Keratinocyte (primary cell): ENCODE measurements at regions not wholly inside any gene's neighbourhood (a gene's known extent, or its start where the extent isn't known, plus 50 kb on each side); places are given as distances from the start of the nearest gene placed in this dataset.

Source experiments
- DNase-seq: peaks from one replicate; pipeline ENCODE4 v3.0.0-alpha.2; 2011; ENCODE audit warnings: low read depth, missing footprints, low spot score
- FAIRE-seq: peaks from 2 replicates; lab custom pipeline; 2011; peaks lifted over from hg19 to GRCh38; lab: Jason Lieb, UNC
- H2AFZ ChIP-seq: 2 replicates; pipeline ENCODE4 v1.6.0; 2012; ENCODE audit warnings: low read length, control low read depth, inconsistent platforms; ENCODE audit not compliant: control insufficient read depth
- H3K27ac ChIP-seq: 2 replicates; pipeline ENCODE4 v1.5.1; 2011; ENCODE audit warnings: low read length; ENCODE audit not compliant: control insufficient read depth, insufficient read depth
- H3K27me3 ChIP-seq: 3 replicates; pipeline ENCODE4 v1.6.0; 2011; ENCODE audit warnings: low read length; ENCODE audit not compliant: control insufficient read depth, insufficient read depth; ENCODE audit errors: extremely low read depth
- H3K36me3 ChIP-seq, 2 experiments: 2 replicates in 1 of 2; 3 replicates in 1 of 2; pipeline ENCODE4 v1.5.1; 2011; ENCODE audit warnings: low read length in 2 of 2, mild to moderate bottlenecking in 1 of 2; ENCODE audit not compliant: control insufficient read depth in 2 of 2, insufficient read depth in 2 of 2; ENCODE audit errors: extremely low read depth in 1 of 2
- H3K4me1 ChIP-seq: 3 replicates; pipeline ENCODE4 v1.5.1; 2011; ENCODE audit warnings: low read length; ENCODE audit not compliant: control insufficient read depth, insufficient read depth; ENCODE audit errors: extremely low read depth
- H3K4me2 ChIP-seq: 3 replicates; pipeline ENCODE4 v1.6.0; 2011; ENCODE audit warnings: low read depth, low read length; ENCODE audit not compliant: control insufficient read depth, insufficient read depth; ENCODE audit errors: extremely low read depth
- H3K4me3 ChIP-seq, 3 experiments: fragments of 200-600 bp in 1 of 3; sonication (generic) in 1 of 3; 2 replicates in 2 of 3; 3 replicates in 1 of 3; pipeline ENCODE4 v1.5.1; 2011 to 2016; ENCODE audit warnings: low read length in 3 of 3, mild to moderate bottlenecking in 3 of 3, control low read depth in 2 of 3, inconsistent platforms in 1 of 3, low read depth in 1 of 3, mixed read lengths in 1 of 3, mixed run types in 1 of 3, moderate library complexity in 1 of 3; ENCODE audit not compliant: control insufficient read depth in 2 of 3, insufficient read depth in 2 of 3; ENCODE audit errors: extremely low read depth in 1 of 3
- H3K79me2 ChIP-seq: 2 replicates; pipeline ENCODE4 v1.6.0; 2012; ENCODE audit warnings: low read length; ENCODE audit not compliant: control insufficient read depth, insufficient read depth
- H3K9ac ChIP-seq: 3 replicates; pipeline ENCODE4 v1.6.0; 2011; ENCODE audit warnings: low read length; ENCODE audit not compliant: control insufficient read depth, insufficient read depth; ENCODE audit errors: extremely low read depth
- H3K9me1 ChIP-seq: 3 replicates; pipeline ENCODE4 v1.6.0; 2011; ENCODE audit warnings: low read length; ENCODE audit not compliant: control insufficient read depth, insufficient read depth; ENCODE audit errors: extremely low read depth
- H3K9me3 ChIP-seq: 2 replicates; pipeline ENCODE4 v1.5.1; 2012; ENCODE audit warnings: low read depth, low read length; ENCODE audit not compliant: control insufficient read depth
- H4K20me1 ChIP-seq: 3 replicates; pipeline ENCODE4 v1.6.0; 2011; ENCODE audit warnings: low read length; ENCODE audit not compliant: control insufficient read depth, insufficient read depth; ENCODE audit errors: extremely low read depth
- CTCF ChIP-seq, 3 experiments: IDR thresholded peaks in 1 of 3; conservative IDR thresholded peaks in 1 of 3; optimal IDR thresholded peaks in 1 of 3; 2 replicates in 2 of 3; 3 replicates in 1 of 3; pipeline versions ENCODE3 to v1.5.1; 2011; ENCODE audit warnings: low read length in 3 of 3, mild to moderate bottlenecking in 3 of 3, moderate library complexity in 2 of 3, control low read depth in 1 of 3, inconsistent platforms in 1 of 3; ENCODE audit not compliant: insufficient read depth in 2 of 3; ENCODE audit errors: extremely low read depth in 1 of 3
- EZH2 ChIP-seq: IDR thresholded peaks from one replicate; pipeline ENCODE4 v1.6.1; 2012; ENCODE audit warnings: inconsistent platforms, mild to moderate bottlenecking, low read length, moderate library complexity
- dilution Hi-C: fragments of 300-500 bp; cut with MboI; formaldehyde crosslinking; loops from one replicate; pipeline ENCODE4 v1.7.0; 2020; ENCODE audit warnings: low sequenced_read_pairs; ENCODE audit not compliant: extremely low pct_ligation_motif_present

GRCh38 chr3:73141525-73141924, 80.1 kb downstream of the EBLN2 start:
- Histone ChIP-seq H3K27ac (no peak overlapping the region), H3K27me3 (no peaks in the 10 kb centered on the region), H3K36me3 (no peaks in the 10 kb centered on the region), H4K20me1 (no peaks in the 10 kb centered on the region), H2AFZ (no peak overlapping the region), H3K9me1 (no peaks in the 10 kb centered on the region), H3K9me3 (no peaks in the 10 kb centered on the region), H3K79me2 (no peaks in the 10 kb centered on the region), H3K4me2 (no peak overlapping the region), H3K4me1 (no peaks in the 10 kb centered on the region), H3K9ac (no peak overlapping the region), H3K4me3 (no peak overlapping the region)
- DNase-seq: no peak
- dilution Hi-C loops: no loop called here
- no peak for TF ChIP-seq EZH2
- no peak for TF ChIP-seq CTCF (optimal IDR thresholded peaks at IDR 0.05 in 1 of 3, IDR thresholded peaks at IDR 0.05 in 1 of 3, conservative IDR thresholded peaks at IDR 0.05 in 1 of 3; ENCODE audit: extremely low read depth in 1 of 3, insufficient read depth in 2 of 3, low read length in 3 of 3)
- FAIRE-seq: no peak

DNA sequence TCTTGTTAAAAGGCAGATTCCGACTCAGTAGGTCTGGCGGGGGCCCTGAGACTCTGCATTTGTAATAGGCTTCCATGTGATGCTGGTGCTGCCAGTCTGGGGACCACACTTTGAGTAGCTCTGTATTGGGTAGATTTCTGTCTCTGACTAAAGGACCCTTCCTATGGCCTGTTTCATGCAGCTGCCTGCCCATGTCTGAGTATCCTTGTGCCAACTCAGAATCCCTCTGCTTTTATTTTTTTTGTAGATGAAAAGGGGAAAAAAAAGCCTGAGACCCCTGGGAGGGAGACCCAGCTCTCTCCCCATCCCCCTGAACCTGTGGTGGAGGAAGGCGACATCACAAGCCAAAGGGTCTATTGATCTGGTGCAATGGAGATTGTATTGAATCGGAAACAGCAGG, 81.9 kb downstream of the EBLN2 start:
- Histone ChIP-seq H3K4me1 (no peaks in the 10 kb centered on the region), H4K20me1 (no peaks in the 10 kb centered on the region), H3K4me2 (no peak overlapping the region), H2AFZ (no peak overlapping the region), H3K4me3 (no peak overlapping the region), H3K79me2 (no peaks in the 10 kb centered on the region), H3K36me3 (no peaks in the 10 kb centered on the region), H3K9me3 (no peaks in the 10 kb centered on the region), H3K9me1 (no peaks in the 10 kb centered on the region), H3K9ac (no peak overlapping the region), H3K27me3 (no peaks in the 10 kb centered on the region), H3K27ac (no peak overlapping the region)
- dilution Hi-C loops: no loop called here
- FAIRE-seq: no peak
- DNase-seq: no peak
- no peak for TF ChIP-seq CTCF (optimal IDR thresholded peaks at IDR 0.05 in 1 of 3, IDR thresholded peaks at IDR 0.05 in 1 of 3, conservative IDR thresholded peaks at IDR 0.05 in 1 of 3; ENCODE audit: extremely low read depth in 1 of 3, insufficient read depth in 2 of 3, low read length in 3 of 3)
- TF ChIP-seq EZH2: no peak
